Tibial artery (tissue), 4 donors: ENCODE measurements at regions not wholly inside any gene's neighbourhood (a gene's known extent, or its start where the extent isn't known, plus 50 kb on each side); places are given as distances from the start of the nearest gene placed in this dataset.

Experiments used
- DNase-seq, 2 donors: peaks; one replicate each; pipeline ENCODE4 v3.0.0-alpha.2; 2019
- H3K27ac ChIP-seq, 2 donors: fragments of 200-600 bp; sonication (generic) in 1 of 2; 1 replicate in 1 of 2; 2 replicates in 1 of 2; pipeline ENCODE4 v1.5.1; 2018 to 2019; ENCODE audit warnings: mild to moderate bottlenecking in 1 of 2
- H3K27me3 ChIP-seq, 2 donors: fragments of 200-600 bp; sonication (generic) in 1 of 2; one replicate each; pipeline versions ENCODE4 v1.5.1 to v1.6.0; 2016 to 2019
- H3K36me3 ChIP-seq, 3 donors: fragments of 200-600 bp; sonication (generic) in 2 of 3; one replicate each; pipeline ENCODE4 v1.5.1; 2016 to 2019; ENCODE audit warnings: mild to moderate bottlenecking in 2 of 3
- H3K4me1 ChIP-seq, 4 donors: fragments of 200-600 bp; sonication (generic) in 2 of 4; 1 replicate in 3 of 4; 2 replicates in 1 of 4; pipeline ENCODE4 v1.5.1; 2016 to 2019
- H3K4me3 ChIP-seq, 2 donors: fragments of 200-600 bp; sonication (generic) in 1 of 2; 1 replicate in 1 of 2; 2 replicates in 1 of 2; pipeline ENCODE4 v1.5.1; 2018 to 2019; ENCODE audit warnings: mild to moderate bottlenecking in 2 of 2
- H3K9me3 ChIP-seq, 3 donors: fragments of 200-600 bp; sonication (generic) in 1 of 3; one replicate each; pipeline ENCODE4 v1.5.1; 2016 to 2019
- intact Hi-C: fragments of 100-400 bp; cut with DNase I; formaldehyde crosslinking; loops from one replicate; pipeline ENCODE4 v1.15.0; 2023; ENCODE audit warnings: low total_unique reads
- TF ChIP-seq, protein P1 (sequence below), 2 experiments: fragments of 200-600 bp in 1 of 2; fragments of 450-650 bp in 1 of 2; IDR thresholded peaks; one replicate each; pipeline ENCODE4 v1.5.1; 2017 to 2019; ENCODE audit warnings: antibody characterized with exemption in 2 of 2, mild to moderate bottlenecking in 1 of 2, moderate library complexity in 1 of 2

DNA sequence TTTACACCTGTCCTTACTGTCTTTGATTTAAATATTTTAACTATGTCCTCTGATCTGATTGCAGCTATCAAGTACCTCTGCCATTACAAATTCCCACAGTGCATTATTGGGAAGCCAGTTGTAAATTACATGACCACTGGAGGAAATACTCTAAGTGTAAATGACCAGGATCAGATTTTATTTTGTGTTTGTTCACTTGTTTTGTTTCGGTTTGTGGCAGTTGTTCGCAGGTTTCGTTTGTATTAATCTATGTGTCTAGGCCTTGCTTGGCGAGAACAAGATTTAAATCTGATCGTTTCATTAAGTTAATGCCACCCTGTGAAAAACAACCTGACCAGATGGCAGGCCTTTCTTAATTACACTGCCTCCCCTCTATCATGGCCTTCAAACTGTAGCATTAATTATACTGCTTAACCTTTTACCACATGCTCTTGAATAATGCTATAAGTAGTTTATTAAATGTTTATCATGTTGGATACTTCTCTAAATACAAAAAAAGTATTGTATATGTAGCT is 990.1 kb downstream of the TMTC2 start:
- no peaks in the 10 kb centered on the region for H3K36me3 ChIP-seq
- no peak overlapping the region for H3K4me3 ChIP-seq
- H3K9me3 ChIP-seq: no peaks in the 10 kb centered on the region
- DNase-seq: no peak
- intact Hi-C loops: no loop called here
- TF ChIP-seq, protein P1, sequence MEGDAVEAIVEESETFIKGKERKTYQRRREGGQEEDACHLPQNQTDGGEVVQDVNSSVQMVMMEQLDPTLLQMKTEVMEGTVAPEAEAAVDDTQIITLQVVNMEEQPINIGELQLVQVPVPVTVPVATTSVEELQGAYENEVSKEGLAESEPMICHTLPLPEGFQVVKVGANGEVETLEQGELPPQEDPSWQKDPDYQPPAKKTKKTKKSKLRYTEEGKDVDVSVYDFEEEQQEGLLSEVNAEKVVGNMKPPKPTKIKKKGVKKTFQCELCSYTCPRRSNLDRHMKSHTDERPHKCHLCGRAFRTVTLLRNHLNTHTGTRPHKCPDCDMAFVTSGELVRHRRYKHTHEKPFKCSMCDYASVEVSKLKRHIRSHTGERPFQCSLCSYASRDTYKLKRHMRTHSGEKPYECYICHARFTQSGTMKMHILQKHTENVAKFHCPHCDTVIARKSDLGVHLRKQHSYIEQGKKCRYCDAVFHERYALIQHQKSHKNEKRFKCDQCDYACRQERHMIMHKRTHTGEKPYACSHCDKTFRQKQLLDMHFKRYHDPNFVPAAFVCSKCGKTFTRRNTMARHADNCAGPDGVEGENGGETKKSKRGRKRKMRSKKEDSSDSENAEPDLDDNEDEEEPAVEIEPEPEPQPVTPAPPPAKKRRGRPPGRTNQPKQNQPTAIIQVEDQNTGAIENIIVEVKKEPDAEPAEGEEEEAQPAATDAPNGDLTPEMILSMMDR (IDR thresholded peaks at IDR 0.05): no peak
- no peak overlapping the region for H3K27ac ChIP-seq
- no peaks in the 10 kb centered on the region for H3K27me3 ChIP-seq
- H3K4me1 ChIP-seq: no peaks in the 10 kb centered on the region

DNA sequence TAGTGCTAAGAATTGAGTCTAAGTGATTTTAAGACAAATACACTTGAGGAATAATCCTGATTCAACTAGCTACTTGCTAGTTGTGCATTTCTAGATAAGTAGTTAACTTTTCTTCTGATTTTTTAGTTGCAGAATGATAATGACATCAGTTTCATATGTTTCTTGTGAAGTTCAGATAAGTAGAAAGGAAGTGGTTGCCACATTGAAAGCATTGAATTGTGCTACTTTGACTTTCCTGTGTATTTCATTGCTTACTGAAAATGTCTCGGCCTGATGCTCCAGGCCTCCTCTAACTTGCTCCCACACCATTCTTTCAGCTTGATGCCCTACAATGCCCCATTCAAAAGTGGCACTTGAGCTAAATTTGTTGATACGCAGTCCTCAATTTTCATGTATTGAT is 980.0 kb downstream of the TMTC2 start:
- TF ChIP-seq, protein P1 (IDR thresholded peaks at IDR 0.05): no peak
- Histone ChIP-seq H3K36me3 (no peaks in the 10 kb centered on the region), H3K27ac (no peak overlapping the region), H3K4me3 (no peak overlapping the region), H3K9me3 (no peaks in the 10 kb centered on the region), H3K4me1 (no peaks in the 10 kb centered on the region), H3K27me3 (no peaks in the 10 kb centered on the region)
- intact Hi-C loops: no loop called here
- DNase-seq: no peak

DNA sequence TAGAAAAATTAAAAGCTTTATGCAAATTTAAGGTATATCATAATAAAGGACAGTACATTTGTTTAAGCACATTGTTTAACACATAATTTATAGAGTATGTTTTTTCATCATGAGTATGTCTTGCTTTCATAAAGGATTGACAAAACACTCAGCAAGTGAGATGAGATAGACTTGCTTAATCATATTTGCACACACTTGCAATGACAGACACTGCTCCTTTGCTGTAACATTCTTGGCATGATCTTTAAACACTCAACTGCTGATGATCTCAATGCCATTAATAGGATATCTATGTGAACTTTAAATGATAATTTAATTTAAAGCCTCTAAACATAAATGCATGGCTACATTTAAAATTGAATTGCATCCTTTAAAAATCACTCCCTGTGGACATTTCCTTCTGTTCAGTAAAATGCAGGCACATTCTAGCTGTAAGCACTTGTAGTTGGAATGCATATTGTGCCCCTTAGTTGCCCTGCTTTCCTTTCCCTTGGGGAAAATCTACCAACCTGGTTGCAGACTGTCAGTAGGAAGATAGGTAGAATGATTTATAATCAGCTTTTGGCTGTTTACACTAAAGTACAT is 979.0 kb downstream of the TMTC2 start:
- no peak for DNase-seq
- H3K4me1 ChIP-seq: no peaks in the 10 kb centered on the region
- TF ChIP-seq, protein P1 (IDR thresholded peaks at IDR 0.05): no peak
- intact Hi-C loops: no loop called here
- no peaks in the 10 kb centered on the region for H3K36me3 ChIP-seq
- H3K9me3 ChIP-seq: no peaks in the 10 kb centered on the region
- H3K27ac ChIP-seq: no peak overlapping the region
- H3K4me3 ChIP-seq: no peak overlapping the region
- H3K27me3 ChIP-seq: no peaks in the 10 kb centered on the region

DNA sequence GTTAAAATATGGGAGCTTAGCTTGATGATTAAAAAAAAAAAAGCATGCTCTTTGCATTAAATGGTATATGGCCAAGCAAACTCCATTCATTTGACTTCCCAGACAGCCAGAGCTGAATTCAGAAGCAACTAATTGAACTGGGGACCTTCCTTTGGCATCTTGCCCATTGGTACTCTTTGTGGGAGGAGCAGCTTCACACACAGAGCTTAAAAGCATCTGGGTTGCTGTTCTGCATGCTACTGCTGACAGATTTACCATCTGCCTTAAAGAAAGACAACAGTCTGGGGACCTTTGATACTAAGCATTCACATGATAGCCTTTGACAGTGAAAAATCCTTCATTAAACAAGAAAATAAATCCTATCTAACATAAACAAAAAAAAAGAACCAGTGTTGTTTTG is 977.9 kb downstream of the TMTC2 start:
- TF ChIP-seq, protein P1 (IDR thresholded peaks at IDR 0.05): no peak
- H3K4me1 ChIP-seq: no peaks in the 10 kb centered on the region
- intact Hi-C loops: no loop called here
- H3K36me3 ChIP-seq: no peaks in the 10 kb centered on the region
- H3K27ac ChIP-seq: no peak overlapping the region
- H3K4me3 ChIP-seq: no peak overlapping the region
- DNase-seq: no peak
- H3K9me3 ChIP-seq: no peaks in the 10 kb centered on the region
- H3K27me3 ChIP-seq: no peaks in the 10 kb centered on the region

DNA sequence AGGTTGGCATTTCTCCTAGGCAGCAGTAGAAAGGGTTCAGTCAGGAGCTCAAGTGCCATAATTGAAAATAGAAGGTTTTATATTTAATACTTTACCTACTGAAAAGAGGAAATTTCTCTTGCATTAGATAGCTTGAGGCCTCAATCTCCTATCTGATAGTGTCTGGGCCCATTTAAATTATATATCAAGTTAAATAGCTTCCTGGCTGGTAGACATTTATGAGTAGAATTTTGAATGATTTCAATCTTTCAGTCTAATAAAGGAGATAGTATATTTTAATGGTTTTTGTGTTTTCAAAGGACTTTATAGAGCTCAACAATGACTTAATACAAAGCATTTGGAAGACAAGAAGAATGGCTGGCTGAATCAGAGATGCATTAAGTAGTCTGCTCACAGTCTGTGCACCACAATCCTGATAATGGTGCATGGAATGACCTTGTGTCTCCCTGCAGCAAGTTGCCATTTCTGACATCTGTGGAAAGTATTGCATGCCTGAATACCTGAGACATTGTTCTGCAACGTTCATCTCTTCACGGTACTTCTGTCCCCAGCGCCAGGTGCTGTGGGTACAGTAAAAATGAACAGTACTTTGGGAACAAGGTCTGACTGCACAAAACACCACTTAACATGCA is 974.1 kb downstream of the TMTC2 start:
- Histone ChIP-seq H3K4me1 (no peaks in the 10 kb centered on the region), H3K4me3 (no peak overlapping the region), H3K9me3 (no peaks in the 10 kb centered on the region), H3K27ac (no peak overlapping the region), H3K36me3 (no peaks in the 10 kb centered on the region), H3K27me3 (no peaks in the 10 kb centered on the region)
- intact Hi-C loops: no loop called here
- no peak for DNase-seq
- TF ChIP-seq, protein P1 (IDR thresholded peaks at IDR 0.05): no peak
